Stimulated activated naive CD8-positive, alpha-beta T cell treated with anti-CD3 and anti-CD28 coated beads, Interleukin-15, Interleukin-2, amounts not matched to agents 100 ng/mL and 50 ng/mL, for 24 hours (primary cell): ENCODE measurements at regions not wholly inside any gene's neighbourhood (a gene's known extent, or its start where the extent isn't known, plus 50 kb on each side); places are given as distances from the start of the nearest gene placed in this dataset.
"Not testable (repeated sequence)": the region's sequence is repeated elsewhere in the genome, so short reads cannot be mapped to it uniquely, and the experiment has no call there.

Experiments
- H3K27ac Mint-ChIP-seq: one replicate; pipeline ENCODE4 v1.8.0; 2021; ENCODE audit warnings: mild to moderate bottlenecking, mixed read lengths
- H3K27me3 Mint-ChIP-seq: one replicate; pipeline ENCODE4 v1.8.0; 2021; ENCODE audit warnings: mixed read lengths
- H3K36me3 Mint-ChIP-seq: one replicate; pipeline ENCODE4 v1.8.0; 2021; ENCODE audit warnings: low read depth, mixed read lengths
- H3K4me1 Mint-ChIP-seq: one replicate; pipeline ENCODE4 v1.8.0; 2021; ENCODE audit warnings: low read depth, mixed read lengths
- H3K4me3 Mint-ChIP-seq: one replicate; pipeline ENCODE4 v1.8.0; 2021; ENCODE audit warnings: mild to moderate bottlenecking, mixed read lengths
- H3K9me3 Mint-ChIP-seq: one replicate; pipeline ENCODE4 v1.8.0; 2021; ENCODE audit warnings: mixed read lengths

- H3K4me1 Mint-ChIP-seq = no peaks in the 10 kb centered on the region
- no peak overlapping the region for H3K4me3 Mint-ChIP-seq
- no peaks in the 10 kb centered on the region for H3K36me3 Mint-ChIP-seq
- H3K27ac Mint-ChIP-seq = no peak overlapping the region
- peaks cover 22% of the 10 kb centered on the region for H3K27me3 Mint-ChIP-seq
- H3K9me3 Mint-ChIP-seq = no peaks in the 10 kb centered on the region
Observed at GRCh38 chr18:78875778-78876650, 103.6 kb upstream of the SALL3 start.

GRCh38 chr18:78876868-78877267 lies 102.8 kb upstream of the SALL3 start:
- Mint-ChIP-seq H3K4me3 (no peak overlapping the region), H3K27ac (no peak overlapping the region), H3K27me3 (peaks cover 22% of the 10 kb centered on the region), H3K4me1 (no peaks in the 10 kb centered on the region), H3K36me3 (no peaks in the 10 kb centered on the region), H3K9me3 (no peaks in the 10 kb centered on the region)

- Mint-ChIP-seq H3K27me3 (peaks cover 25% of the 10 kb centered on the region), H3K4me3 (no peak overlapping the region), H3K36me3 (no peaks in the 10 kb centered on the region), H3K27ac (no peak overlapping the region), H3K9me3 (no peaks in the 10 kb centered on the region), H3K4me1 (no peaks in the 10 kb centered on the region)
Observed at GRCh38 chr18:78878335-78878734, 101.3 kb upstream of the SALL3 start.

GRCh38 chr18:78879072-78879883 lies 100.3 kb upstream of the SALL3 start:
- H3K27me3 Mint-ChIP-seq = peaks cover 25% of the 10 kb centered on the region
- not testable (repeated sequence) for H3K36me3 Mint-ChIP-seq, H3K9me3 Mint-ChIP-seq, H3K4me3 Mint-ChIP-seq, H3K27ac Mint-ChIP-seq, H3K4me1 Mint-ChIP-seq

GRCh38 chr18:78882585-78882984 lies 97.0 kb upstream of the SALL3 start:
- Mint-ChIP-seq H3K4me3 (no peak overlapping the region), H3K36me3 (no peaks in the 10 kb centered on the region), H3K27me3 (peaks cover 11% of the 10 kb centered on the region), H3K9me3 (peaks cover 20% of the 10 kb centered on the region), H3K4me1 (no peaks in the 10 kb centered on the region), H3K27ac (no peak overlapping the region)

- Mint-ChIP-seq H3K9me3 (peaks cover 20% of the 10 kb centered on the region), H3K4me1 (no peaks in the 10 kb centered on the region), H3K27me3 (peaks cover 11% of the 10 kb centered on the region), H3K4me3 (no peak overlapping the region), H3K27ac (no peak overlapping the region), H3K36me3 (no peaks in the 10 kb centered on the region)
Observed at GRCh38 chr18:78883501-78883900, 96.1 kb upstream of the SALL3 start.

GRCh38 chr18:78884502-78884901 lies 95.1 kb upstream of the SALL3 start:
- Mint-ChIP-seq H3K9me3 (peaks cover 29% of the 10 kb centered on the region), H3K27me3 (peaks cover 11% of the 10 kb centered on the region), H3K4me3 (no peak overlapping the region), H3K36me3 (no peaks in the 10 kb centered on the region), H3K4me1 (no peaks in the 10 kb centered on the region), H3K27ac (no peak overlapping the region)

GRCh38 chr18:78889250-78889649 lies 90.4 kb upstream of the SALL3 start:
- Mint-ChIP-seq H3K4me3 (no peak overlapping the region), H3K27me3 (peaks cover 3% of the 10 kb centered on the region), H3K4me1 (no peaks in the 10 kb centered on the region), H3K9me3 (peaks cover 29% of the 10 kb centered on the region), H3K27ac (no peak overlapping the region), H3K36me3 (no peaks in the 10 kb centered on the region)

GRCh38 chr18:78890388-78890787 lies 89.2 kb upstream of the SALL3 start:
- Mint-ChIP-seq H3K4me1 (no peaks in the 10 kb centered on the region), H3K9me3 (peaks cover 25% of the 10 kb centered on the region), H3K4me3 (no peak overlapping the region), H3K36me3 (no peaks in the 10 kb centered on the region), H3K27me3 (no peaks in the 10 kb centered on the region), H3K27ac (no peak overlapping the region)

- no peak overlapping the region for H3K27ac Mint-ChIP-seq
- H3K36me3 Mint-ChIP-seq = no peaks in the 10 kb centered on the region
- H3K4me3 Mint-ChIP-seq = no peak overlapping the region
Observed at GRCh38 chr18:78891185-78891762, 88.3 kb upstream of the SALL3 start.

GRCh38 chr18:78892177-78892576 lies 87.4 kb upstream of the SALL3 start:
- Mint-ChIP-seq H3K27ac (no peak overlapping the region), H3K4me1 (no peaks in the 10 kb centered on the region), H3K9me3 (peaks cover 12% of the 10 kb centered on the region), H3K4me3 (no peak overlapping the region), H3K27me3 (no peaks in the 10 kb centered on the region), H3K36me3 (no peaks in the 10 kb centered on the region)

More at GRCh38 chr18:78891185-78891762, 88.3 kb upstream of the SALL3 start:
- Mint-ChIP-seq H3K9me3 (peaks cover 21% of the 10 kb centered on the region), H3K4me1 (no peaks in the 10 kb centered on the region), H3K27me3 (no peaks in the 10 kb centered on the region)

- no peaks in the 10 kb centered on the region for H3K36me3 Mint-ChIP-seq
- no peak overlapping the region for H3K27ac Mint-ChIP-seq
- H3K4me1 Mint-ChIP-seq = no peaks in the 10 kb centered on the region
- no peak overlapping the region for H3K4me3 Mint-ChIP-seq
- peaks cover 9% of the 10 kb centered on the region for H3K9me3 Mint-ChIP-seq
- H3K27me3 Mint-ChIP-seq = no peaks in the 10 kb centered on the region
Observed at GRCh38 chr18:78892721-78893120, 86.9 kb upstream of the SALL3 start.

GRCh38 chr18:78893281-78894032 lies 86.2 kb upstream of the SALL3 start:
- no peaks in the 10 kb centered on the region for H3K4me1 Mint-ChIP-seq
- no peak overlapping the region for H3K4me3 Mint-ChIP-seq
- peaks cover 9% of the 10 kb centered on the region for H3K9me3 Mint-ChIP-seq
- H3K36me3 Mint-ChIP-seq = no peaks in the 10 kb centered on the region
- H3K27me3 Mint-ChIP-seq = no peaks in the 10 kb centered on the region
- no peak overlapping the region for H3K27ac Mint-ChIP-seq

- Mint-ChIP-seq H3K27ac (no peak overlapping the region), H3K36me3 (no peaks in the 10 kb centered on the region), H3K27me3 (no peaks in the 10 kb centered on the region), H3K9me3 (peaks cover 4% of the 10 kb centered on the region), H3K4me3 (no peak overlapping the region), H3K4me1 (no peaks in the 10 kb centered on the region)
Observed at GRCh38 chr18:78894033-78894305, 85.6 kb upstream of the SALL3 start.
